HUDEP-2 (cell line): ENCODE measurements at regions not wholly inside any gene's neighbourhood (a gene's known extent, or its start where the extent isn't known, plus 50 kb on each side); places are given as distances from the start of the nearest gene placed in this dataset.
"Not testable (repeated sequence)": the region's sequence is repeated elsewhere in the genome, so short reads cannot be mapped to it uniquely, and the experiment has no call there.

Source experiments
- DNase-seq, 76 experiments: peaks; one replicate each; lab custom pipeline; 2025; ENCODE audit not compliant: unreplicated experiment in 76 of 76; lab: John Stamatoyannopoulos, UW

DNA sequence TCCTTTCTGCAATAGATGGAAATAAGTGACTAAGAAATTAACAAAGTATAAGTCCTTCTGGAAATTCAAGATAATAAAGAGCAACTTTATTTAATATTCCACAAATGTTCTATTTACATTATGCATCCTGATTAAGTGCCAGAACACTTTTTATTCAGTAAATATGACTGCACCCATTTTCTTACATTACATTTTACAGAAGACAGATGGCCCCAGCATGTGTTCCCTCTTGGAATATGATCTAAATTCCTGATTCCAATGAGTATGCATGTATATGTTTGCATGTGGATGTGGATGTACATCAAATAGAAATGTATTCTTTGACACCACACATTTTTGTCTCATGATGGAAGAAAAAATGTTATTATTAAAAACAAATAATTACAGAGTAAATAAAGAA is 628.7 kb upstream of the SEMA3D start:
- no peak for DNase-seq

DNA sequence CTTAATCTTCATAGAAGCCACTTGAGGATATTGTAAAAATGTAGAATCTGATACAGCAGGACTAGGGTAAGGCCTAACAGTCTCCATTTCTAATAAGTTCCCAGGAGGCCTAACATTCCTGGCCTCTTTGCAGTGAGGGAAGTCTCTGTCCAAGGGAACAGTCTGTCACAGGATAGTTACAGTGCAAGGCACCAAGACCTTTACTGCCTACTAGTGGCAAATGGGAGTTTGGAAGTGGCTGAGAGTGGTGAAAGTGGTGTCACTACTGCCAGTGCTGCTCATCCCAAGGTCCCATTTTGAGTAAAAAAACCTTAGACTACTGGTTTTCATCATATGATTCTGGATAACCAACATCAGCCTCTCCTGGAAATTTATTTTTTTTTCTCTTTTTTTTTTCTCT is 619.5 kb upstream of the SEMA3D start:
- DNase-seq: no peak

DNA sequence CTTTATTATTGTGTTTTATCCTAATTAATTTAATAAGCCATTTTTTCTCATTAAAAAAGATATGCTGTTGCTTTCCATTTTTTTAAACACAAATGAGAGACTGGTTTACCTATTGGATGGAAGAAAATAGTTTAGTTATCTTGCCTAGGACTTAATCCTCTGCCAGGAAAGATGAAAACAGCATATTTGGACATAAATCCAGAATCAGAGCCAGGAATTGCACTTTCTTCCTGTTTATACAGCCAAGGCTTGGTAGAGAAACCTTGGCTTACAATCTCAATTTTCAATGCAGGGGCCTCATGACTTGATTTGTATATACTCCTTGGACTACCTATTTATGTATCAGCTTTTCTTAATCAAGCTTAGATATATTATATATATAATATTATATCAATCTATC is 618.8 kb upstream of the SEMA3D start:
- no peak for DNase-seq

DNA sequence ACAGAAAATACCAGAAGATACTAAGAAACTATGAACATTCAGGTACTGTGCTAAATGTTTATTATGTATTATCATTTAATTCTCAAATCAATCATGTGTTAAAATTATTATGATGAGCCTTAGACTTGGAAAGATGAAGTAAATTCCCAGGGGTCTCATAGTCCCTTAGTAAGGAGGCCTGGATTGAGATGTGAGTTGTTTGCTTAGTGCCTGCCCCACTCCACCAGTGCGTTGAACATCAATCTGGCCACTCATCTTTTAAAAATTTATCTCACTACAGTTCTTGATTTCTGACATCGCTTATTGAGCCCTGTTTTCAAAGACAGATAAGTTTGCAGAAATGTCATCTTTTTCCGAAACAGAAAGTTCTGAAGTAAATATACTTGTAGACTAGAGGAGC is 618.4 kb upstream of the SEMA3D start:
- DNase-seq: no peak

DNA sequence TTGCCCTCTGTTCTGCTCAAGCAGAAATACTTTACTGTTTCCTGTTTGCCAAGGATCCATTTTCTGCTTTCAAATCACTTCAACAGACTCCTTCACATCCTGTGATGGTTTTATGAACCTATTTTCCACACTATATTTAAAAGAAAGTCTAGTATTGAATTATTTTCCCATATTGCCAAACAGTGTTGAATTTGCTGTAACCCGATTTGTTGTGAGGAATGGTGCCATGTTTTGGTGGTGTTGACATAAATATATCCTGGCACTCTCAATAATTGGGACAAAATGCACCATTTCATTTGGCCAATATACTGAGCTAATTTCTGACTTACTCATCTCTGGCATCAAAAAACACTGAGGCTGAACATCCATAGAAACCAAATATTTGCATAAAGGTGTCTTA is 615.4 kb upstream of the SEMA3D start:
- DNase-seq: no peak

DNA sequence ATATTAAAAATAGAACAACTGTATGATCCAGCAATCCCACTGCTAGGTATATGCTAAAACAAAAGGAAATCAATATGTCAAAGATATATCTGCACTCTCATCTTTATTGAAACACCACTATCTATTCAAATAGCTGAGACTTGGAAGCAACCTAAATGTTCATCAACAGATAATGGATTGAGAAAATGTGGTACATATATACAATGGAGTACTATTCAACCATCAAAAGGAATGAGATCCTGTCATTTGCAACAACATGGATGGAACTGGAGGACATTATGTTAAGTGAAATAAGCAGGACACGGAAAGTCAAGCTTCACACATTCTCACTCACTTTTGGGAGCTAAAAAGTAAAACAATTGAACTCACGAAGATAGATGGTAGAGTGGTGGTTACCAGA is 610.1 kb upstream of the SEMA3D start:
- no peak for DNase-seq

DNA sequence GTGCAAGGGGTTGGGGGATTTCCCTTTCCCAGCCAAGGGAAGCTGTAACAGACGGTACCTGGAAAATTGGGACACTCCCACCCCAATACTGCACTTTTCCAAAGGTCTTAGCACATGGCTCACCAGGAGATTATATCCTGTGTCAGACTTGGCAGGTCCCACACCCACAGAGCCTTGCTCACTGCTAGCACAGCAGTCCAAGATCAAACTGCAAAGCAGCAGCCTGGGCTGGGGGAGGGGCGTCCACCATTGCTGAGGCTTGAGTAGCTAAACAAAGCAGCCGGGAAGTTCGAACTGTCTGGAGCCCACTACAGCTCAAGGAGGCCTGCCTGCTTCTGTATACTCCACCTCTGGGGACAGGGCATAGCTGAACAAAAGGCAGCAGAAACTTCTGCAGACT is 604.2 kb upstream of the SEMA3D start:
- not testable (repeated sequence) for DNase-seq

DNA sequence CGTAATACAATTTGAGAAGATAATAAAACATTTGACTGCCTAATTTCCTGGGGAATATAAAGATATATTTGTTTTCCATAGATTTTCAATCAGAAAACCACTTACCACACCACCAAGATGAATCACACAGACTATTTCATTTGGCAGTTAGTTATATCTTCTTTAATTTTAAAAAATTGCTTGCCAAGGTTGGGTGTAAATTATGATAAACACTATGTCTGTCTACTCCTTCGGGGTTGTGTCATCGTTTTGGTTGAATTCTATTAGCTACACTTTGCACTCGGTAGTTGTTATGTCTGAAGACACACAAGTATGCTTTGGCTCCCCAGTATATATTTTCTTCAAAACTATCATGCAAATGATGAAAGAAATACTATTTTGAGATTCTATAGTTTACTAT is 594.8 kb upstream of the SEMA3D start:
- DNase-seq: no peak

DNA sequence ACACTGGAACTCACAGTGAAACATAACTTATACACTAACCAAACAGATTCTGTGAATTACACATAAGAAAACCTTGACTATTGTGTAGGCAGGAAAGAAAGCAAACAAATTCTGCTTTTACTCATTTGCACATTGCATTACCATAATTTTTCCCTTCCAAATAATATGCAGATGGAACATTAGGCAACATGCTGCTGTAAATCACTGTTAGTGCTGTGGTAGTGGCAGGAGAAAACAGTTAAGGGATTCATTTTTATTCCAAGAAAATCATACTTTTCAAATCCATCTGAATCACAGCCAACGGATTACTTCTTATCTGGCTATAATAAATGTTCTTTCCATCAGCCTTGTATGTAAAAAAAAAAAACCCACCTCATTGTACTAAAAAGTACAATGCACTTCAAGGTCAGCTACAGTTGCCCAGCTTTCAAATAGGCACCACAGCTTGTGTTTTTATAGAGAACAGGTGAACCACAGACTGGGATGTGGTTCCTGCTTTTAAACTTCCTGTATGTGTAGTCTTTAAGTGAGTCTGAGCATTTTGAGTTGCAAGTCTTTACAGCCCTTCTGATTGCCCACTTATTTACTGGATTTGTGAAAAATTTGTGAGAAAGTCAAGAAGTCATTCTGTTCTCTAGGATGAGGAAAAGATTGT is 590.0 kb upstream of the SEMA3D start:
- no peak for DNase-seq

DNA sequence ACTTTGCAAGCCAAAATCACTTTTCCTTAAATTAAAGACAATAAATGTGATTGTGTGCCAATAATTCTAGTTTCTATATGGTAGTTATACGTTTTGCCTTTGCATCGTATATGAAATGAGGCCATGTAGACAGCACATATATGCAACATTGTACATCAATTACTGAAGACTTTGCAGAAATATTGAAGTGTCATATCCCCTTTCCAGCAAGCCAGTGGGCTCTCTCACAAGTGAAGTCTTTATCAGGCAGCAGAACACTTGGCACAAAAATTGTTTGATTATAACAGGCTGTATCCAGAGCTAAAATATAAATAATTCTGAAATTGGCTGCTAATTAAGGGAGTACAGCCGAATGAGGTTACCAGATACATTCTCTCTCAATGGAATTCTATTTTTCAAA is 588.6 kb upstream of the SEMA3D start:
- DNase-seq: no peak

DNA sequence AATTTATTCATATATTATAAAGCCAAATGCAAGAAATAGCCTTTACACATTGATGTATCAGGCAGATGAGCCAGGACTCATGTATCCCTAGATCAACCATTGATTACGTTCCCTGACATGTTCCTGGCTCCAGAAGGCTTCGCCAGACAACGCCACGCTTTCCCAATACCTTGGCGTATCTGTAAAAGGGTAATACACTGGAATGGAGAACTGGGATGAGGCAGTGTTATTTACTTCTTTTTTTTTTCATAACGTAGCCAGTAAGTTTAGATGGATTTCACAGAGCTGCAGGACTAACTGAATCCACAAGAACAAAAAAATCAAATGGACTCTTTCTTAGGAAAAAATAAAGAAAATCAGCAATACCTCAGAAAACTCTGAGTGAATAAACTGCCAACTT is 588.1 kb upstream of the SEMA3D start:
- DNase-seq: no peak

DNA sequence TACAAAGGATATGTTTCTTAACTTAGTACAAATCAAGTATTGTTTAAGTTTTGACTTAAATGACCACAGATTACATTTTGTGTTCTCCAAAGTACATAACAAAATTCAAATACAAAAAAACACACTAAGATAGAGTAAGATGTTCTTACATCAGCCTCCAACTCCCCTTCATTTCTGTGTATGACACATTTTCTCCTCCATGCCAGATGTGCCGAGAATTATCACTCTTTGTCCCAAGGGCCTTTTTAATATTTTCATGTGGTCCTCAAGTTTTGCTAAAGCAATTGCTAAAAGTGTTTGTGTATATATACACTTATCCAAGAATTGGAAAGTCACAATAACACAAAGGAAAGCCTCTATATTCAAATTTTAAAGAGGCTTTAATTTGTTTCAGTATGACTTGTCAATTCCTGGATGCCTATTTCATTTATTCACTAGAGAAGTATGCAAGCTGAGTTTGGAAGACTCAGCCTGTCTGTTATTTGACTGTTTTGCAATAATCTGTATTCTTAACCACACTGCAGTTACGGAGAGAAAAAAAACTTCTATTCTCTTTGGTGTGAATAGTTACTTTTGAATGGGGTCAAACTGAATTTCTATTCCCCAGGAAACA is 586.4 kb upstream of the SEMA3D start:
- no peak for DNase-seq

DNA sequence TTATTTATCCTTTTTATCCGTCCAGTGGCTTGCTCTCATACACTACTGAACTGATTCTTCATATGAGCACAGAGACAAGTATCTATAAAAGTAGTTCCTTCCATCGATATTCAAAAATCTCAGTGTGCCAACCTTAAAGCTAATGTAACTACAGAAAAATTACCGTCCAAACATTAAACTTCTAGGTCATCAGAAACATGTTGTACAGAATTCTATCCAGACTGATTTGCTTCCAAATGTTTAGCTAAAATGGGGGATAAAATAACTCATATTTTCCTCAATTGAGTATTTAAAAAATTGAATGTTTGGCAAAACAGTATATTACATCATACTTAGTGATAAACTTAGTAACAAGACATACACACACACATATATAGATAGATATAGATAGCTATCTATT is 584.7 kb upstream of the SEMA3D start:
- DNase-seq: no peak

DNA sequence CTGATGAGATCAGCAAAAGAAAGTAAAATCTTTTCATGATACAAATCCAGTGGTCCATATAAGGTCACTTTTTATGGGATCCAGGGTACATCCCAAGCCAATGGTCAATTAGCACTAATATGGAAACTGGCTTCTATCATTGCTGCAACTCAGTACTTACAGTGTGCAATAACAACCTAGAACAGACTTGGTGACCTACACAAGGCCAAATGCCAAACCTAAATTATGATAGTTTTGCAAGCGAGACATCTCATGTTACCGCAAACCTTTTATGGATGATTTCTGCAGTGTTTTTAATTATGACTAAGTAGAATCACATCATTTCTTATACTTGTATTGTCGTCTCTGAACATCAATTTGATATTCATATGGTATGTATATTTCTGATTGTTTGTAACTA is 583.5 kb upstream of the SEMA3D start:
- DNase-seq: no peak

DNA sequence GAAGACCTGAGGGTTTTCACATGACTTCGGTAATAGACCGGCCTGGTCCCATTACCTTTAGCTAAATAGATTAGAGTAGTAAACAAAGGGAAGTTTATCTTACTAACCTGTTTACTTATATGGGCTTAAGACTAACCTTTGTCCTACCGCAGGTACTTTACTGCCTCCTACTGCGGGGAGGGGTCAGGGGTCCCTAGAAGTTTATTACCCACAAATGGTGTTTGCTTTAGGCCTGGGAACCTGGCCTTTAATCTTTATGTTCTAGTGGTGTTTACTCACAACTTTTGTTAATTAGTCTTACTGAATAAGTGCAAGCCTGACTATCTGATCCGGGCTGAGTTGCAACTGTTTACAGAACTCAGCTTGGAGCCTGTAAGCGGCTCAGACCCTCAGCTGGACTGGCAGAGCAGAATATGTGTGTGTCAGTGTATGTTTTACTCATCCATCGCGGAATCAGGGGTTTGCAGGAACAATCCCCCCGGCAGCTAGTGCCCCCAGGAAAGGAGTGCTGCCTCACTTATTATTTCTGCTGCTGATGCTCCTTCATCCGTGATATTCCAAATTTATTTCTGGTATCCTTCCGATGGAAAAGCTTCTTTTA is 578.9 kb upstream of the SEMA3D start:
- no peak for DNase-seq

DNA sequence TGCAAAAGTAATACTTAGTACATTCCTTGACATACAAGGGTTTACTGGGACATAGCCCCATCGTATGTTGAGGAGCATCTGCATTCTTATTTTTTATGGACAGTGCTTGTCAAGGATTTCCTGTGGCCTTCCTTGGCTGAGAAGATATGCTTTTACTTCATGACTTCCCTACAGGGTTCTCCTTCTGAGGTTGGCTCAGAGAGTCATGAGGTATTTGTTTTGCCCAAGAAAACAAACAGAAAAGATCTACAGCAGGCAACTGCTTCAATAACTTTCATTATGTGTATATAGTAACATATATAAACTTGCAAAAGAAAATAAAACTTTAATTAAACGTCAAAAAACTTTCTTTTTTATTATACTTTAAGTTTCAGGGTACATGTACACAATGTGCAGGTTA is 577.2 kb upstream of the SEMA3D start:
- DNase-seq: no peak

DNA sequence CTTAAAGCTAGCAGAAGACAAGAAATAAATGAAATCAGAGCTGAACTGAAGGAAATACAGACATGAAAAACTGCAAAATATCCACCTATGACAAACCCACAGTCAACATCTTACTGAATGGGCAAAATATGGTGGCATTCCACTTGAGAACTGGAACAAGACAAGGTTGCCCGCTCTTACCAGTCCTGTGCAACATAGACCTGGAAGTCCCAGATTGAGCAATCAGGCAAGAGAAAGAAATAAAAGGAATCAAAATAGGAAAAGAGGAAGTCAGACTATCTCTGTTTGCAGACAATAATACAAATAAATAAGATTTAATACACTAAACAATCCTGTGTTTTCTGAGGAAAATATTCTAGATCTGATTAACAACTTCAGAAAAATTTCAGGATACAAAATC is 570.5 kb upstream of the SEMA3D start:
- no peak for DNase-seq

DNA sequence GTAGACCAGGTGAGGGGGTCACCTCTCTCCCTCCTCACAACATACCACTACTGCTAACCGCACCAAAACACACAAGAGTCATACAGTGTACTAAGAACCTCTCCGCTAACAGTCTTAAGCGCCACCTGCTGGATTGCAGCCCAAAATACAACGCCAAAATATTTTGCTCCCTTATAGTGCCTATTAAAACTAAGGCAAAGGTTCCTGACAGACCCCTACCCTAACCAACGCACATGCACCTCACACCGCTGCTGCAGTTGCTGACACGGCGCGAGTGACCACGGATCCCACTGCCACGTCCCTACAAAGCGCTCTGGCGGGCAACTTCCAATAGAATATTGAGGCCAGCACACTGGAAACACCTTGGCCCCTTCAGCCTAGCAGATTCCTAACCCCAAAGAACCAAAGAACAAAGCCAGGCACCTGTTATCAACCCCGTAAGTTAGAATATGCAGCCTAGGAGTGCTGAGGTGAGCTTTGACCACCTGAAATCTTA is 563.6 kb upstream of the SEMA3D start:
- DNase-seq: peak in 8 of 76 experiments; percentile 0 to 22 (median 3)

DNA sequence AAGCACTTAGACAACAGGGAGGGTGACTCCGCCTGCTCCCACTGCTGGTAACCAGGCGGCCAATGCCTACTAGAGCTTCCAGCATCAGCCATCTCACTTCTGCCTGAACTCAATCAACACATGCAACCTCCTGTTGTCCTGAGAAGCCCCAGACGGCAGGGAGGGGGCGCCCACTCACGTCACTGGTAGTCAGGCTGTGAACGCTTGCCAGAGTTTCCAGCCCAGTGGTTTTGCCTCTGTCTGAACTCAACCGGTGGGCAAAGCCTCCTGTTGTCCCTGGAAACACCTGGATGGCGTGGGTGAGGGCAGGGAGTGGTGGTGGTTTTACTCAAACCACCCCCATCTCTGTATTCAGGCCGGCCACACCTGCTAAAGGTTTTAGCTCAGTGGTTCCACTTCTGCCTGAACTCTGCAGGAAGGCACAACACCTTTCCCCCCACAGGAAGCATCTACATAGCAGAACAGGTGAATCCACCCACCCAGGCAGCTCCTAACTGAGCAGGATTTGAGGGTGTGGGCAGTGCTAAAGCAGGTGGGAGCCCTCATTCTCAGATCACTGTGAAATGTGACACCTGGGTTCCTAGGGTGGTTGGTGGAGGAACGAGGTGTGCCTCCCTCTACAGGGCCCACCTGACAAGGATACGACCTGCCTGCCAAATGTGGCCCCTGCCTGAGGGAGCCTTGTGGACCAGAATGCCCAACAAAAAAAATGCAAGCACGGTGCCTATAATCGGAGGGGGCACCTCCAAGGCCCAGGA is 563.0 kb upstream of the SEMA3D start:
- DNase-seq: no peak

DNA sequence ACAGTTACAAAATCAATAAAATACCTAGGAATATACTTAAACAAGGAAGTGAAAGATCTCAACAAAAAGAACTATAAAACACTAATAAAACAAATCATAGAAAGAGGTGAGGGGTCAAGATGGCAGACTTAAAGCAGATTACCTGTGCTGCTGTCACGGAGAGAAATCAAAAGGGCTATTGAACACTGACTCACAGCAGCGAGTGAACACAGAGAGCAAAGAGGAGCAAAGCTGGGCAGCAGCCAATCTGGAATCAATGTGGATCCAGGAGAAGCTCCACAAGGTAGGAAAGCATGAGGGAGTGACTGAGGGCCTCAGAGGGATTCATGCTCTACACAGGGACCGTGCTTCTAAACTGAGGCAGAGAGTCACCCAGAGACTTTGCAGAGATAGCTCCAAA is 562.0 kb upstream of the SEMA3D start:
- no peak for DNase-seq

DNA sequence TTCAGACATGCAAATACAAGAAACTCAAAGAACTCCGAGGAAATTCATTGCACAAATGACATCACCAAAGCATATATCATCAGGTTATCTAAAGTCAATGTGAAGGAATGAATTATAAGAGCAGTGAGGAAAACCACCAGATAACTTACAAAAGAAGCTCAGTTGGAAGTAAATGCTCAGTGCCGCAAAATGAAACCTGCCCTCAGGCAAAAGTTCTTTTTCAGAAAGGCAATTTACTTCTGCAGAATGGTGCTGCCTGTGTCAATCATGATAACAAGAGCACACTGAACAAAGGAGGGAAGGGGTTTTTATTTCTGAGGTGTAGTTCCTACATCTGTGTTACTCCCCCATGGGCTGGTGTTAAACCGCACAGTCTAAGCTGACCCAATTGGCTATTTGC is 550.6 kb upstream of the SEMA3D start:
- no peak for DNase-seq

DNA sequence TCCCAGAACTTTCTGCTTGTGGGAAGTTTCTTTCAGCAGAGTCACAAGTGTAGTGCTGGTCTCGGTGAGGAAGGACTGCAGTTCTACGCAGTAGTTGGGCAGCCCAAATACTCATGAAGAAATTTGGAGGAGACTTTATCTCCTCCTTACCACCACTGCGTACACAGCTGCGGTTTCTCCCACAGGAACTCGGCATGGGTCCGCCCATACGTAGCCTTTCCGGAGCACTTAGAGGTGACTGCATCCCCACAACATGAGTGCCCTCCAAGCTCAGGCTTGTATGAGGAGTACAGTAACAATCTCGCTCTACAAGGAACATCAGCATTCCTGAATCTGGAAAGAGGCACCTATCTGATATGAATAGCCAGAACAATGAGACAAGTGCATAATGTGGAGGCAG is 549.2 kb upstream of the SEMA3D start:
- no peak for DNase-seq
